Caco-2 (cell line): ENCODE measurements at regions not wholly inside any gene's neighbourhood (a gene's known extent, or its start where the extent isn't known, plus 50 kb on each side); places are given as distances from the start of the nearest gene placed in this dataset.

Experiments
- BruUV-seq: library from RNA; stranded (reverse); fragments of 400-500 nt; replicated peaks from 2 replicates; lab custom pipeline; 2021; lab: Mats Ljungman, UMichigan
- CTCF ChIA-PET: fragments of 300-600 bp; sonication (Branson Sonifier 250); formaldehyde crosslinking; loops from one replicate; lab custom pipeline; 2022; ENCODE audit warnings: antibody characterized with exemption; lab: Charles Lee
- POLR2A ChIA-PET: fragments of 300-600 bp; sonication (Branson Sonifier 250); formaldehyde crosslinking; loops from one replicate; lab custom pipeline; 2022; ENCODE audit warnings: antibody characterized with exemption; lab: Charles Lee
- DNase-seq, 2 experiments: peaks; one replicate each; pipeline versions ENCODE4 v3.0.0 to v3.0.0-alpha.2; 2020 to 2022
- H3K27me3 ChIP-seq: replicated peaks from 2 replicates; pipeline ENCODE4 v1.6.0; 2011; ENCODE audit warnings: low read length; ENCODE audit not compliant: control insufficient read depth, insufficient read depth
- H3K36me3 ChIP-seq: 2 replicates; pipeline ENCODE4 v1.5.1; 2011; ENCODE audit warnings: low read length; ENCODE audit not compliant: control insufficient read depth, insufficient read depth
- H3K4me1 ChIP-seq: fragments of 250-450 bp; sonication (Bioruptor Pico); 2 replicates; pipeline ENCODE4 v1.5.1; 2020; ENCODE audit warnings: mild to moderate bottlenecking
- H3K4me3 ChIP-seq: 2 replicates; pipeline ENCODE4 v1.5.1; 2011; ENCODE audit warnings: low read depth, mild to moderate bottlenecking, control low read depth, low read length
- H3K9me3 ChIP-seq: fragments of 250-450 bp; sonication (Bioruptor Pico); 2 replicates; pipeline ENCODE4 v1.5.1; 2020; ENCODE audit warnings: mild to moderate bottlenecking, moderate library complexity
- H3K27ac Mint-ChIP-seq: one replicate; pipeline ENCODE4 v1.8.0; 2022; ENCODE audit warnings: mixed read lengths; ENCODE audit not compliant: unreplicated experiment
- H3K27me3 Mint-ChIP-seq: one replicate; pipeline ENCODE4 v1.8.0; 2022; ENCODE audit warnings: mixed read lengths; ENCODE audit not compliant: insufficient read depth, unreplicated experiment
- H3K36me3 Mint-ChIP-seq: one replicate; pipeline ENCODE4 v1.8.0; 2022; ENCODE audit warnings: mild to moderate bottlenecking, mixed read lengths; ENCODE audit not compliant: insufficient read depth, unreplicated experiment
- H3K4me1 Mint-ChIP-seq: one replicate; pipeline ENCODE4 v1.8.0; 2022; ENCODE audit warnings: low read depth, mixed read lengths; ENCODE audit not compliant: unreplicated experiment
- H3K4me3 Mint-ChIP-seq: one replicate; pipeline ENCODE4 v1.8.0; 2022; ENCODE audit warnings: mild to moderate bottlenecking, moderate library complexity, mixed read lengths; ENCODE audit not compliant: unreplicated experiment
- H3K9me3 Mint-ChIP-seq: one replicate; pipeline ENCODE4 v1.8.0; 2022; ENCODE audit warnings: mixed read lengths; ENCODE audit not compliant: unreplicated experiment
- CTCF ChIP-seq, 2 experiments: fragments of 200-600 bp in 1 of 2; IDR thresholded peaks; 1 replicate in 1 of 2; 2 replicates in 1 of 2; pipeline versions ENCODE4 v1.5.1 to v1.8.0; 2011 to 2022; ENCODE audit warnings: antibody characterized with exemption in 1 of 2, control low read depth in 1 of 2, inconsistent platforms in 1 of 2, low read depth in 1 of 2, low read length in 1 of 2, mild to moderate bottlenecking in 1 of 2, moderate library complexity in 1 of 2; ENCODE audit not compliant: insufficient read depth in 1 of 2, severe bottlenecking in 1 of 2, unreplicated experiment in 1 of 2
- intact Hi-C: fragments of 100-400 bp; cut with micrococcal nuclease; formaldehyde crosslinking; loops from one replicate; pipeline ENCODE4 v1.10.0; 2022; ENCODE audit not compliant: unreplicated experiment

- Histone ChIP-seq H3K27me3 (no peaks in the 10 kb centered on the region), H3K4me3 (no peak overlapping the region), H3K4me1 (no peaks in the 10 kb centered on the region), H3K9me3 (no peaks in the 10 kb centered on the region), H3K36me3 (no peaks in the 10 kb centered on the region)
- no peaks in the 10 kb centered on the region for H3K36me3 Mint-ChIP-seq
- peaks cover 11% of the 10 kb centered on the region for H3K27me3 Mint-ChIP-seq
- no peak overlapping the region for H3K4me3 Mint-ChIP-seq
- no peak for DNase-seq
- BruUV-seq = no TSS peak
- no peak overlapping the region for H3K27ac Mint-ChIP-seq
- TF ChIP-seq CTCF (IDR thresholded peaks at IDR 0.05; ENCODE audit: insufficient read depth in 1 of 2, low read depth in 1 of 2, low read length in 1 of 2, severe bottlenecking in 1 of 2, unreplicated experiment in 1 of 2) = no peak
- H3K4me1 Mint-ChIP-seq = no peaks in the 10 kb centered on the region
- no peaks in the 10 kb centered on the region for H3K9me3 Mint-ChIP-seq
- POLR2A ChIA-PET = no interaction called here
- CTCF ChIA-PET = no interaction called here
- intact Hi-C loops = no loop called here
Measured at GRCh38 chr3:16784973-16785372, 99.8 kb upstream of the PLCL2 start.

- no peak overlapping the region for H3K27ac Mint-ChIP-seq
- H3K4me1 Mint-ChIP-seq = no peaks in the 10 kb centered on the region
- H3K36me3 Mint-ChIP-seq = no peaks in the 10 kb centered on the region
- peaks cover 11% of the 10 kb centered on the region for H3K27me3 Mint-ChIP-seq
- no peaks in the 10 kb centered on the region for H3K9me3 Mint-ChIP-seq
- Histone ChIP-seq H3K27me3 (no peaks in the 10 kb centered on the region), H3K36me3 (no peaks in the 10 kb centered on the region), H3K4me1 (no peaks in the 10 kb centered on the region), H3K9me3 (no peaks in the 10 kb centered on the region), H3K4me3 (no peak overlapping the region)
- no peak for TF ChIP-seq CTCF (IDR thresholded peaks at IDR 0.05; ENCODE audit: insufficient read depth in 1 of 2, low read depth in 1 of 2, low read length in 1 of 2, severe bottlenecking in 1 of 2, unreplicated experiment in 1 of 2)
- ChIA-PET CTCF (no interaction called here), POLR2A (no interaction called here)
- intact Hi-C loops = no loop called here
- DNase-seq = no peak
- BruUV-seq = no TSS peak
- no peak overlapping the region for H3K4me3 Mint-ChIP-seq
Measured at GRCh38 chr3:16785465-16785864, 99.3 kb upstream of the PLCL2 start.

- H3K4me1 Mint-ChIP-seq = no peaks in the 10 kb centered on the region
- POLR2A ChIA-PET = no interaction called here
- H3K27me3 ChIP-seq = no peaks in the 10 kb centered on the region
- H3K4me3 ChIP-seq = no peak overlapping the region
- no peak overlapping the region for H3K27ac Mint-ChIP-seq
- no peaks in the 10 kb centered on the region for H3K36me3 Mint-ChIP-seq
- DNase-seq = no peak
- no peaks in the 10 kb centered on the region for H3K9me3 Mint-ChIP-seq
- no TSS peak for BruUV-seq
- peaks cover 11% of the 10 kb centered on the region for H3K27me3 Mint-ChIP-seq
- H3K36me3 ChIP-seq = no peaks in the 10 kb centered on the region
- H3K9me3 ChIP-seq = no peaks in the 10 kb centered on the region
- H3K4me1 ChIP-seq = no peaks in the 10 kb centered on the region
- intact Hi-C loops = no loop called here
- CTCF ChIA-PET = no interaction called here
- no peak overlapping the region for H3K4me3 Mint-ChIP-seq
- TF ChIP-seq CTCF (IDR thresholded peaks at IDR 0.05; ENCODE audit: insufficient read depth in 1 of 2, low read depth in 1 of 2, low read length in 1 of 2, severe bottlenecking in 1 of 2, unreplicated experiment in 1 of 2) = no peak
Measured at GRCh38 chr3:16788440-16789056, 96.2 kb upstream of the PLCL2 start.
